PC-9 (cell line): ENCODE measurements at regions not wholly inside any gene's neighbourhood (a gene's known extent, or its start where the extent isn't known, plus 50 kb on each side); places are given as distances from the start of the nearest gene placed in this dataset.

Experiments used
- BruUV-seq: library from RNA; stranded (reverse); fragments of 400-500 nt; replicated peaks from 2 replicates; lab custom pipeline; 2021; lab: Mats Ljungman, UMichigan
- CTCF ChIA-PET: fragments of 300-600 bp; sonication (Branson Sonifier 250); formaldehyde crosslinking; loops from one replicate; lab custom pipeline; 2022; ENCODE audit warnings: antibody characterized with exemption; lab: Charles Lee
- POLR2A ChIA-PET: fragments of 300-600 bp; sonication (Branson Sonifier 250); formaldehyde crosslinking; loops from one replicate; lab custom pipeline; 2022; ENCODE audit warnings: antibody characterized with exemption; ENCODE audit not compliant: unreplicated experiment; lab: Charles Lee
- DNase-seq, 2 experiments: peaks; one replicate each; pipeline versions ENCODE4 v3.0.0 to v3.0.0-alpha.2; 2015 to 2022; ENCODE audit warnings: mixed read lengths in 1 of 2
- H2AFZ ChIP-seq: fragments of 200-600 bp; sonication (generic); 2 replicates; pipeline ENCODE4 v1.8.1; 2017; ENCODE audit warnings: antibody characterized with exemption
- H3F3A ChIP-seq: fragments of 200-600 bp; sonication (generic); 2 replicates; pipeline ENCODE4 v1.8.1; 2017; ENCODE audit warnings: antibody characterized with exemption, mild to moderate bottlenecking, low read depth; ENCODE audit not compliant: insufficient read depth
- H3K27ac ChIP-seq: fragments of 200-600 bp; sonication (generic); 2 replicates; pipeline ENCODE4 v1.6.1; 2016; ENCODE audit warnings: mixed run types
- H3K27me3 ChIP-seq: fragments of 200-600 bp; sonication (generic); 2 replicates; pipeline ENCODE4 v1.6.1; 2016; ENCODE audit warnings: low read depth, mixed run types; ENCODE audit not compliant: insufficient read depth
- H3K36me3 ChIP-seq: fragments of 200-600 bp; sonication (generic); 2 replicates; pipeline ENCODE4 v1.6.1; 2016; ENCODE audit warnings: low read depth, mixed run types
- H3K4me1 ChIP-seq: fragments of 200-600 bp; sonication (generic); replicated peaks from 2 replicates; pipeline ENCODE4 v1.6.1; 2016; ENCODE audit warnings: mixed run types; ENCODE audit not compliant: insufficient read depth
- H3K4me2 ChIP-seq: fragments of 200-600 bp; sonication (generic); 2 replicates; pipeline ENCODE4 v1.6.1; 2017; ENCODE audit warnings: mixed run types
- H3K4me3 ChIP-seq: fragments of 200-600 bp; sonication (generic); 2 replicates; pipeline ENCODE4 v1.6.1; 2016; ENCODE audit warnings: mixed run types
- H3K79me2 ChIP-seq: fragments of 200-600 bp; sonication (generic); 2 replicates; pipeline ENCODE4 v1.6.1; 2017; ENCODE audit warnings: low read depth, mixed run types
- H3K9me2 ChIP-seq: fragments of 200-600 bp; sonication (generic); 2 replicates; pipeline ENCODE4 v1.8.1; 2017; ENCODE audit warnings: mild to moderate bottlenecking; ENCODE audit not compliant: insufficient read depth
- H3K9me3 ChIP-seq: fragments of 200-600 bp; sonication (generic); 2 replicates; pipeline ENCODE4 v1.8.1; 2016; ENCODE audit warnings: low read depth; ENCODE audit not compliant: insufficient read depth
- H4K20me1 ChIP-seq: fragments of 200-600 bp; sonication (generic); 2 replicates; pipeline ENCODE4 v1.8.1; 2017; ENCODE audit not compliant: insufficient read depth
- CTCF ChIP-seq: fragments of 200-600 bp; sonication (generic); conservative IDR thresholded peaks from 2 replicates; pipeline ENCODE4 v1.6.1; 2017; ENCODE audit warnings: mixed run types, antibody characterized with exemption, mild to moderate bottlenecking, moderate library complexity
- EZH2 ChIP-seq: fragments of 200-600 bp; sonication (generic); IDR thresholded peaks from 2 replicates; pipeline ENCODE4 v1.8.0; 2017; ENCODE audit warnings: antibody characterized with exemption, low read depth
- intact Hi-C: fragments of 100-400 bp; cut with micrococcal nuclease; formaldehyde crosslinking; loops from one replicate; pipeline ENCODE4 v1.10.0; 2022; ENCODE audit not compliant: unreplicated experiment

- DNase-seq: no peak
- H4K20me1 ChIP-seq: no peaks in the 10 kb centered on the region
- no peaks in the 10 kb centered on the region for H3K9me3 ChIP-seq
- POLR2A ChIA-PET: no interaction called here
- CTCF ChIA-PET: no interaction called here
- no TSS peak for BruUV-seq
- no peak overlapping the region for H2AFZ ChIP-seq
- H3K36me3 ChIP-seq: no peaks in the 10 kb centered on the region
- no peak overlapping the region for H3K4me2 ChIP-seq
- H3K4me1 ChIP-seq: no peaks in the 10 kb centered on the region
- no peak for TF ChIP-seq EZH2
- no peak for TF ChIP-seq CTCF
- intact Hi-C loops: no loop called here
- H3F3A ChIP-seq: no peaks in the 10 kb centered on the region
- H3K79me2 ChIP-seq: no peaks in the 10 kb centered on the region
- H3K27me3 ChIP-seq: peaks cover 54% of the 10 kb centered on the region
- no peak overlapping the region for H3K27ac ChIP-seq
- H3K4me3 ChIP-seq: no peak overlapping the region
- no peaks in the 10 kb centered on the region for H3K9me2 ChIP-seq
Measured at GRCh38 chr11:69578167-69578566, 62.8 kb upstream of the CCND1 start.

- ChIA-PET CTCF (no interaction called here), POLR2A (no interaction called here)
- no peaks in the 10 kb centered on the region for H3F3A ChIP-seq
- no peak for DNase-seq
- no TSS peak for BruUV-seq
- no peaks in the 10 kb centered on the region for H3K79me2 ChIP-seq
- H2AFZ ChIP-seq: no peak overlapping the region
- no peaks in the 10 kb centered on the region for H3K9me2 ChIP-seq
- no peaks in the 10 kb centered on the region for H3K4me1 ChIP-seq
- no peak overlapping the region for H3K4me2 ChIP-seq
- no peak for TF ChIP-seq EZH2
- TF ChIP-seq CTCF: no peak
- H3K4me3 ChIP-seq: no peak overlapping the region
- intact Hi-C loops: no loop called here
- H3K36me3 ChIP-seq: no peaks in the 10 kb centered on the region
- no peak overlapping the region for H3K27ac ChIP-seq
- no peaks in the 10 kb centered on the region for H4K20me1 ChIP-seq
- peaks cover 40% of the 10 kb centered on the region for H3K27me3 ChIP-seq
- no peaks in the 10 kb centered on the region for H3K9me3 ChIP-seq
Measured at GRCh38 chr11:69580529-69580928, 60.4 kb upstream of the CCND1 start.

DNA sequence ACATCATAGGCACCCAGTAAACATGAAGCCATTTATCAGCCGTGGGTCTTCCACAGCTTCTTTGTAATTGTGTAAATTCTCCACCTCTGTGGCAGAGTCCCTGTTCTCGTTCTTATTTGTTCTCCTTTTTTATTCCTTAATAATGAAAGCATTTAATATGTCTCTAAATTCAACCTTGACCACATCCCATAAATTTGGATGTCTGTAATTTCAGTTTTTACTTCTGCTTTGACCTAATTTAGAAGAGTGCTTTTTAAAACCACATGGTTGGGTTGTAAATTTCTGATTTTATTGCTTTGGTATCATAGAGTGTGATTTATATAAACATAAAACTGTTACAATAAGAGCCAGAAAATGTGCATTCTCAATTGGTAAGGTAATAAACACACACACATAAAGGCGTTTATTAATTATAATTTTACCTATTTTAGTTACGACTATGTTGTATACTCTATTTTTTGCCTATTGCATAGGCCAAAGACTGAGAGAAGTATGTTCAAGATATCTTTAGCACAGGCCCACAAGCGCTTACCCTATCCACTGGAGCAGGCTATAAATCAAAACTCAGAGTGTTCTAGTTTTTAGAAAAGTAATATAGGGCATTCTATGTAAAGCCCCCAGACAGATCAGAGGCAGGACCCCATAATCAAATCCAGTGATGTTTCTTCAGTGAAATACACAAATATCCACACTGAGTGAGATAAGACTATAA, 58.0 kb upstream of the CCND1 start:
- Histone ChIP-seq H3K9me3 (no peaks in the 10 kb centered on the region), H3K27ac (no peak overlapping the region), H3K4me2 (no peak overlapping the region), H3K36me3 (no peaks in the 10 kb centered on the region), H3K4me3 (no peak overlapping the region), H3K9me2 (no peaks in the 10 kb centered on the region), H3K79me2 (no peaks in the 10 kb centered on the region), H3K4me1 (no peaks in the 10 kb centered on the region), H4K20me1 (no peaks in the 10 kb centered on the region), H3K27me3 (peaks cover 16% of the 10 kb centered on the region; the same call in 1 of the 2 replicates), H3F3A (no peaks in the 10 kb centered on the region), H2AFZ (no peak overlapping the region)
- no peak for TF ChIP-seq EZH2
- TF ChIP-seq CTCF: no peak
- CTCF ChIA-PET: no interaction called here
- no peak for DNase-seq
- no TSS peak for BruUV-seq
- intact Hi-C loops: no loop called here
- POLR2A ChIA-PET: no interaction called here
